Activated CD4-positive, CD25-positive, alpha-beta regulatory T cell treated with anti-CD3 and anti-CD28 coated beads, Interleukin-2, amount 50 U/mL, for 72 hours (primary cell): ENCODE measurements at regions not wholly inside any gene's neighbourhood (a gene's known extent, or its start where the extent isn't known, plus 50 kb on each side); places are given as distances from the start of the nearest gene placed in this dataset.
A peak's percentile ranks its signal among the peaks of the same experiment; 100 is the strongest.
"Not testable (repeated sequence)": the region's sequence is repeated elsewhere in the genome, so short reads cannot be mapped to it uniquely, and the experiment has no call there.

Source experiments
- DNase-seq: peaks from one replicate; pipeline ENCODE4 v3.0.0; 2021

GRCh38 chr3:109678600-109678999, 341.3 kb upstream of the DPPA4 start:
- DNase-seq = no peak

- no peak for DNase-seq
Measured at GRCh38 chr3:109679664-109680063, 342.3 kb upstream of the DPPA4 start.

GRCh38 chr3:109683746-109684145, 346.4 kb upstream of the DPPA4 start:
- no peak for DNase-seq

GRCh38 chr3:109685084-109686079, 348.0 kb upstream of the DPPA4 start:
- DNase-seq = no peak

- DNase-seq = no peak
Measured at GRCh38 chr3:109687626-109688025, 350.3 kb upstream of the DPPA4 start.

- no peak for DNase-seq
Measured at GRCh38 chr3:109696932-109697331, 359.6 kb upstream of the DPPA4 start.

- DNase-seq = peak; percentile 28
Measured at GRCh38 chr3:109702252-109702651, 364.9 kb upstream of the DPPA4 start.

- no peak for DNase-seq
Measured at GRCh38 chr3:109702976-109703375, 365.6 kb upstream of the DPPA4 start.

GRCh38 chr3:109705133-109705532, 367.8 kb upstream of the DPPA4 start:
- DNase-seq = not testable (repeated sequence)

- DNase-seq = no peak
Measured at GRCh38 chr3:109707617-109708016, 370.3 kb upstream of the DPPA4 start.

GRCh38 chr3:109713288-109713687, 375.9 kb upstream of the DPPA4 start:
- DNase-seq = no peak

GRCh38 chr3:109715707-109716106, 378.4 kb upstream of the DPPA4 start:
- no peak for DNase-seq

GRCh38 chr3:109718850-109719249, 381.5 kb upstream of the DPPA4 start:
- DNase-seq = no peak

GRCh38 chr3:109728861-109729494, 391.6 kb upstream of the DPPA4 start:
- DNase-seq = no peak

GRCh38 chr3:109731639-109732473, 394.5 kb upstream of the DPPA4 start:
- DNase-seq = peak; percentile 47

GRCh38 chr3:109743981-109744380, 406.6 kb upstream of the DPPA4 start:
- DNase-seq = no peak

GRCh38 chr3:109772520-109772919, 435.2 kb upstream of the DPPA4 start:
- DNase-seq = no peak

- no peak for DNase-seq
Measured at GRCh38 chr3:109774108-109774507, 436.8 kb upstream of the DPPA4 start.

GRCh38 chr3:109784285-109784684, 446.9 kb upstream of the DPPA4 start:
- DNase-seq = no peak

- no peak for DNase-seq
Measured at GRCh38 chr3:109784852-109785631, 447.7 kb upstream of the DPPA4 start.

GRCh38 chr3:109803274-109803673, 465.9 kb upstream of the DPPA4 start:
- no peak for DNase-seq

GRCh38 chr3:109804697-109805096, 467.4 kb upstream of the DPPA4 start:
- DNase-seq = no peak
